Endothelial cell of umbilical vein (primary cell): ENCODE measurements at regions not wholly inside any gene's neighbourhood (a gene's known extent, or its start where the extent isn't known, plus 50 kb on each side); places are given as distances from the start of the nearest gene placed in this dataset.

ENCODE experiments used
- BruUV-seq: library from RNA; stranded (reverse); fragments of 400-500 nt; replicated peaks from 2 replicates; lab custom pipeline; 2021; lab: Mats Ljungman, UMichigan
- CTCF ChIA-PET: fragments of 300-600, 350-600 bp; sonication (Branson Sonifier 250); formaldehyde crosslinking; loops from one replicate; lab custom pipeline; 2021; ENCODE audit warnings: antibody characterized with exemption, inconsistent platforms; lab: Charles Lee
- POLR2A ChIA-PET: fragments of 300-600, 350-600 bp; sonication (Branson Sonifier 250); formaldehyde crosslinking; loops from one replicate; lab custom pipeline; 2021; ENCODE audit warnings: antibody characterized with exemption, inconsistent platforms; lab: Charles Lee
- DNase-seq: peaks from one replicate; pipeline ENCODE4 v3.0.0-alpha.2; 2011; ENCODE audit warnings: low read depth, low spot score
- FAIRE-seq: peaks from 2 replicates; lab custom pipeline; 2011; peaks lifted over from hg19 to GRCh38; lab: Jason Lieb, UNC
- H2AFZ ChIP-seq: 2 replicates; pipeline ENCODE4 v1.6.0; 2012; ENCODE audit warnings: low read depth, low read length, control low read depth, inconsistent platforms
- H3K27ac ChIP-seq: 2 replicates; pipeline ENCODE4 v1.5.1; 2011; ENCODE audit warnings: low read depth, mild to moderate bottlenecking, control low read depth, low read length, moderate library complexity; ENCODE audit not compliant: insufficient read depth
- H3K27me3 ChIP-seq, 2 experiments: 2 replicates each; pipeline versions ENCODE4 v1.6.0 to v1.6.1; 2011; ENCODE audit warnings: low read length in 2 of 2, mixed read lengths in 1 of 2; ENCODE audit not compliant: control insufficient read depth in 2 of 2, insufficient read depth in 2 of 2
- H3K36me3 ChIP-seq, 2 experiments: 2 replicates in 1 of 2; 3 replicates in 1 of 2; pipeline ENCODE4 v1.5.1; 2011; ENCODE audit warnings: low read length in 2 of 2, mild to moderate bottlenecking in 1 of 2, moderate library complexity in 1 of 2; ENCODE audit not compliant: control insufficient read depth in 2 of 2, insufficient read depth in 2 of 2; ENCODE audit errors: extremely low read depth in 1 of 2
- H3K4me1 ChIP-seq: 3 replicates; pipeline ENCODE4 v1.5.1; 2011; ENCODE audit warnings: mild to moderate bottlenecking, low read length; ENCODE audit not compliant: control insufficient read depth, insufficient read depth; ENCODE audit errors: extremely low read depth
- H3K4me2 ChIP-seq: 2 replicates; pipeline ENCODE4 v1.6.1; 2011; ENCODE audit warnings: low read length, control low read depth, mixed read lengths; ENCODE audit not compliant: insufficient read depth
- H3K4me3 ChIP-seq, 3 experiments: fragments of 200-600 bp in 1 of 3; sonication (generic), shearing (Covaris generic) in 1 of 3; replicated peaks in 1 of 3; 2 replicates each; pipeline ENCODE4 v1.5.1; 2011 to 2016; ENCODE audit warnings: control low read depth in 3 of 3, low read length in 3 of 3, mild to moderate bottlenecking in 2 of 3, inconsistent platforms in 1 of 3, low read depth in 1 of 3, moderate library complexity in 1 of 3; ENCODE audit not compliant: insufficient read depth in 1 of 3
- H3K79me2 ChIP-seq: 2 replicates; pipeline ENCODE4 v1.6.0; 2012; ENCODE audit warnings: low read length, inconsistent platforms; ENCODE audit not compliant: control insufficient read depth, insufficient read depth
- H3K9ac ChIP-seq: replicated peaks from 2 replicates; pipeline ENCODE3; 2011; ENCODE audit warnings: low read length, control low read depth; ENCODE audit not compliant: insufficient read depth; ENCODE audit errors: extremely low read depth
- H3K9me1 ChIP-seq: replicated peaks from 3 replicates; pipeline ENCODE4 v1.6.0; 2011; ENCODE audit warnings: mild to moderate bottlenecking, low read length; ENCODE audit not compliant: control insufficient read depth, insufficient read depth; ENCODE audit errors: extremely low read depth
- H3K9me3 ChIP-seq: replicated peaks from 2 replicates; pipeline ENCODE4 v1.5.1; 2012; ENCODE audit warnings: low read length, inconsistent platforms; ENCODE audit not compliant: control insufficient read depth, insufficient read depth
- H4K20me1 ChIP-seq: replicated peaks from 2 replicates; pipeline ENCODE3; 2011; ENCODE audit warnings: mild to moderate bottlenecking, low read length; ENCODE audit not compliant: control insufficient read depth, insufficient read depth; ENCODE audit errors: extremely low read depth
- CTCF ChIP-seq, 2 donors: IDR thresholded peaks; 1 replicate in 1 of 2; 2 replicates in 1 of 2; pipeline ENCODE4 v1.5.1; 2011; ENCODE audit warnings: low read length in 2 of 2, mild to moderate bottlenecking in 2 of 2, moderate library complexity in 2 of 2, control low read depth in 1 of 2, inconsistent platforms in 1 of 2, low read depth in 1 of 2; ENCODE audit not compliant: insufficient read depth in 1 of 2; ENCODE audit errors: extremely low read depth in 1 of 2
- EZH2 ChIP-seq: IDR thresholded peaks from 2 replicates; pipeline ENCODE4 v1.6.1; 2012; ENCODE audit warnings: borderline replicate concordance, low read depth, mild to moderate bottlenecking, moderate library complexity, low read length, inconsistent platforms; ENCODE audit not compliant: severe bottlenecking
- FOS ChIP-seq: IDR thresholded peaks from 2 replicates; pipeline ENCODE4 v1.6.1; 2011; ENCODE audit warnings: mild to moderate bottlenecking, low read length, moderate library complexity, borderline replicate concordance; ENCODE audit not compliant: insufficient read depth
- GATA2 ChIP-seq: IDR thresholded peaks from 2 replicates; pipeline ENCODE4 v1.7.0; 2011; ENCODE audit warnings: low read depth, mild to moderate bottlenecking, moderate library complexity, mixed read lengths, low read length; ENCODE audit not compliant: insufficient read length, insufficient read depth
- JUN ChIP-seq: IDR thresholded peaks from 2 replicates; pipeline ENCODE4 v1.6.1; 2011; ENCODE audit warnings: borderline replicate concordance, low read depth; ENCODE audit not compliant: insufficient read length, insufficient read depth
- MAX ChIP-seq: IDR thresholded peaks from 2 replicates; pipeline ENCODE4 v1.6.1; 2011; ENCODE audit not compliant: insufficient read depth, insufficient read length
- MYC ChIP-seq: IDR thresholded peaks from one replicate; pipeline ENCODE4 v1.6.1; 2011; ENCODE audit warnings: mild to moderate bottlenecking, low read depth, low read length
- POLR2A ChIP-seq: IDR thresholded peaks from 2 replicates; pipeline ENCODE4 v1.6.1; 2012; ENCODE audit warnings: low read depth, mild to moderate bottlenecking, control low read depth, low read length
- POLR2AphosphoS5 ChIP-seq: IDR thresholded peaks from 2 replicates; pipeline ENCODE4 v1.6.1; 2012; ENCODE audit warnings: low read depth, mild to moderate bottlenecking, control low read depth, low read length, moderate library complexity; ENCODE audit not compliant: insufficient read depth
- dilution Hi-C: fragments of 300-500 bp; cut with MboI; formaldehyde crosslinking; loops from one replicate; pipeline ENCODE4 v1.15.0; 2019; ENCODE audit warnings: low sequenced_read_pairs; ENCODE audit not compliant: extremely low pct_ligation_motif_present
- intact Hi-C: fragments of 100-400 bp; cut with micrococcal nuclease; formaldehyde crosslinking; loops from one replicate; pipeline ENCODE4 v1.10.0; 2022

DNA sequence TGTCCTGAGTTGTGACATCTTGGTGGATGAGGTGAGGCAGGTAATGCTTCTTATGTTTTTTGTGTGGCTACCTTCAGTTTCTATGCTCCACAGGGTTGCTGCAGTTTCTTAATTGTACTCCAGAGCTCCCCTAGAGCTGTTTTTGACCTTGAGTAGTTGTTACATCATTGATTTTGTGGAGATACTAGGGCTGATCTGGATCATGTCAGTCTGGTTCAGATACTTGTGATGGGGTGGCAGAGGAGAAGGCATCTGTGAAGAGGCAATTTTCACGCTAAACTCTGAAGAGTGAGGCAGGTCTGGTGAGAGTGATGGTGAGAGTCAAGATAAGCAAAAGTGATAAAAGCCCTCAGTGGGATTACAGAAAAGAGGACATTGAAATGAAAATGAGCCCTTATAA lies 1180.2 kb downstream of the RAPGEF2 start:
- H3K79me2 ChIP-seq: no peaks in the 10 kb centered on the region
- H3K4me1 ChIP-seq: no peaks in the 10 kb centered on the region
- no peak overlapping the region for H3K27ac ChIP-seq
- no peak overlapping the region for H2AFZ ChIP-seq
- H3K9ac ChIP-seq: no peak overlapping the region
- ChIA-PET POLR2A (no interaction called here), CTCF (no interaction called here)
- H3K4me2 ChIP-seq: no peak overlapping the region
- no peaks in the 10 kb centered on the region for H3K27me3 ChIP-seq
- intact Hi-C loops: no loop called here
- no TSS peak for BruUV-seq
- dilution Hi-C loops: no loop called here
- no peaks in the 10 kb centered on the region for H4K20me1 ChIP-seq
- DNase-seq: no peak
- H3K36me3 ChIP-seq: no peaks in the 10 kb centered on the region
- no peak for FAIRE-seq
- no peaks in the 10 kb centered on the region for H3K9me1 ChIP-seq
- TF ChIP-seq FOS: no peak
- no peak for TF ChIP-seq JUN
- TF ChIP-seq MYC: no peak
- no peak for TF ChIP-seq POLR2AphosphoS5
- TF ChIP-seq GATA2: no peak
- TF ChIP-seq EZH2: no peak
- TF ChIP-seq MAX: no peak
- no peak for TF ChIP-seq POLR2A
- no peak for TF ChIP-seq CTCF (IDR thresholded peaks at IDR 0.05; ENCODE audit: extremely low read depth in 1 of 2, insufficient read depth in 1 of 2, low read depth in 1 of 2, low read length in 2 of 2)
- H3K4me3 ChIP-seq: no peak overlapping the region
- peaks cover 2% of the 10 kb centered on the region for H3K9me3 ChIP-seq
